ENCODE measurements at regions not wholly inside any gene's neighbourhood (a gene's known extent, or its start where the extent isn't known, plus 50 kb on each side); places are given as distances from the start of the nearest gene placed in this dataset.

GRCh38 chr2:221675201-221675908 lies 103.3 kb upstream of the EPHA4 start:
- no peak for DNase-seq

- DNase-seq, result no peak
Measured at GRCh38 chr2:221674446-221674845, 102.3 kb upstream of the EPHA4 start.

GRCh38 chr2:221673248-221673647 lies 101.1 kb upstream of the EPHA4 start:
- no peak for DNase-seq

- DNase-seq, result no peak
Measured at GRCh38 chr2:221671515-221671914, 99.4 kb upstream of the EPHA4 start.

GRCh38 chr2:221662689-221663391 lies 90.7 kb upstream of the EPHA4 start:
- DNase-seq, result no peak

- no peak for DNase-seq
Measured at GRCh38 chr2:221657806-221658205, 85.7 kb upstream of the EPHA4 start.

- no peak for DNase-seq
Measured at GRCh38 chr2:221655300-221655699, 83.2 kb upstream of the EPHA4 start.

GRCh38 chr2:221653182-221653581 lies 81.1 kb upstream of the EPHA4 start:
- no peak for DNase-seq

GRCh38 chr2:221649051-221649775 lies 77.1 kb upstream of the EPHA4 start:
- peak; percentile 14 for DNase-seq

- no peak for DNase-seq
Measured at GRCh38 chr2:221642447-221642846, 70.3 kb upstream of the EPHA4 start.

GRCh38 chr2:221641181-221641871 lies 69.2 kb upstream of the EPHA4 start:
- DNase-seq, result no peak

- DNase-seq, result no peak
Measured at GRCh38 chr2:221640686-221641085, 68.6 kb upstream of the EPHA4 start.

- no peak for DNase-seq
Measured at GRCh38 chr2:221637851-221638250, 65.7 kb upstream of the EPHA4 start.

- no peak for DNase-seq
Measured at GRCh38 chr2:221635949-221636348, 63.8 kb upstream of the EPHA4 start.

GRCh38 chr2:221629468-221629867 lies 57.4 kb upstream of the EPHA4 start:
- DNase-seq, result no peak

GRCh38 chr2:221624475-221624874 lies 52.4 kb upstream of the EPHA4 start:
- no peak for DNase-seq

Data from retina (tissue), 1 donor.